ENCODE measurements at regions not wholly inside any gene's neighbourhood (a gene's known extent, or its start where the extent isn't known, plus 50 kb on each side); places are given as distances from the start of the nearest gene placed in this dataset.

- no peak overlapping the region for H3K27ac ChIP-seq
- no peak overlapping the region for H3K9ac ChIP-seq
- H3K4me2 ChIP-seq, result no peak overlapping the region
Observed at GRCh38 chr21:16534408-16535101, 804.8 kb downstream of the USP25 start.

GRCh38 chr21:16535102-16535422 is 805.3 kb downstream of the USP25 start:
- no peak overlapping the region for H3K4me3 ChIP-seq
- no peaks in the 10 kb centered on the region; a peak in 1 of 22 replicates for H4K20me1 ChIP-seq
- no peaks in the 10 kb centered on the region; a peak in 1 of 22 replicates for H3K9me3 ChIP-seq (replicated peaks in 1 of 11)
- H3K27ac ChIP-seq, result no peak overlapping the region
- H3K4me2 ChIP-seq, result no peak overlapping the region
- H3K9ac ChIP-seq, result no peak overlapping the region
- peaks cover 0 to 5% (median 0%) of the 10 kb centered on the region in 10 experiments; a peak in 1 of 20 replicates for H3K4me1 ChIP-seq
- no peak for TF ChIP-seq Cebpa-rat (IDR thresholded peaks at IDR 0.05)
- no peaks in the 10 kb centered on the region for H3K27me3 ChIP-seq
- H3K36me3 ChIP-seq, result no peaks in the 10 kb centered on the region

More at GRCh38 chr21:16534408-16535101, 804.8 kb downstream of the USP25 start:
- Histone ChIP-seq H4K20me1 (no peaks in the 10 kb centered on the region; a peak in 1 of 22 replicates), H3K36me3 (no peaks in the 10 kb centered on the region), H3K4me3 (no peak overlapping the region), H3K9me3 (replicated peaks in 1 of 11) (no peaks in the 10 kb centered on the region; a peak in 1 of 22 replicates), H3K27me3 (no peaks in the 10 kb centered on the region), H3K4me1 (peaks cover 0 to 5% (median 0%) of the 10 kb centered on the region in 10 experiments; a peak in 1 of 20 replicates)
- no peak for TF ChIP-seq Cebpa-rat (IDR thresholded peaks at IDR 0.05)

DNA sequence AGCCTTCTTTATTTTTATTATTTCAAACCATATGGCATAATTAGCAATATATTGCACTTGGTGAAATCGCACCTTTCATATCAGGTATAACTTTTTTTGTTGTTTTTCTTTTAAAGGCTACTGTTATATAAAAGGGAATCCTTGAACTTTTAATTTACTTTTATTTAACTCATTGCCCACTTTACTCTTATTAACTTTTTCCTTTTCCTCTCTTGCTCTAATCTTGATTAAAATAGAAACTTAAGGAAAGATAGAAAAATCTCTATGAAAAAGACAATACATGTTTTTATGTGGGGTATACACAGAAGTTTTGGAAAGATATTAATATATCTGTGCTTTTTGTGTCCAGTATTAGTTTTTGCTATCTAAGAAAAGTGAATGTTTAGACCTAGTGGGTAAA is 805.8 kb downstream of the USP25 start:
- Histone ChIP-seq H3K4me2 (no peak overlapping the region), H3K4me3 (no peak overlapping the region), H3K9ac (no peak overlapping the region), H4K20me1 (no peaks in the 10 kb centered on the region; a peak in 1 of 22 replicates), H3K27me3 (no peaks in the 10 kb centered on the region), H3K36me3 (no peaks in the 10 kb centered on the region), H3K4me1 (peaks cover 0 to 5% (median 0%) of the 10 kb centered on the region in 10 experiments; a peak in 1 of 20 replicates), H3K27ac (no peak overlapping the region), H3K9me3 (replicated peaks in 1 of 11) (no peaks in the 10 kb centered on the region; a peak in 1 of 22 replicates)
- no peak for TF ChIP-seq Cebpa-rat (IDR thresholded peaks at IDR 0.05)

DNA sequence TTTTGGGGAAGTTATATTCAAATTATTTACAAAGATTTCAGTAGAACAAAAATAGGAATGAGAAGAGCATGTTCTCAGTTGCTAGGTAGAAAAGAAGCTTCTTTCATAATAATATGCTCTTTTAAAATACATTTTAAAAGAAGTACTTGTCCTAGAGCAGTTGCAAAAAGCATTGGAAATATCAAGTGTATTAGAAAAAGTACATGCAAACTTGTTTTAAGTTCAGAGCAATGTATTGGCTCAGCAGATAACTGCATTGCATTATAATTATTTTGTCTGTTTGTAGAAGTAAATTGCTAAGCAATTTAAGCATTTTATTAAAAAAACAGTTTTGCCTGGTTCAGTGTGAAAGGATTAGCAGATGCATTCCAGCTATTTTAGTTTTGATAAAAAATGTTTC is 806.4 kb downstream of the USP25 start:
- Histone ChIP-seq H3K4me3 (no peak overlapping the region), H3K9ac (no peak overlapping the region), H3K4me2 (no peak overlapping the region)

DNA sequence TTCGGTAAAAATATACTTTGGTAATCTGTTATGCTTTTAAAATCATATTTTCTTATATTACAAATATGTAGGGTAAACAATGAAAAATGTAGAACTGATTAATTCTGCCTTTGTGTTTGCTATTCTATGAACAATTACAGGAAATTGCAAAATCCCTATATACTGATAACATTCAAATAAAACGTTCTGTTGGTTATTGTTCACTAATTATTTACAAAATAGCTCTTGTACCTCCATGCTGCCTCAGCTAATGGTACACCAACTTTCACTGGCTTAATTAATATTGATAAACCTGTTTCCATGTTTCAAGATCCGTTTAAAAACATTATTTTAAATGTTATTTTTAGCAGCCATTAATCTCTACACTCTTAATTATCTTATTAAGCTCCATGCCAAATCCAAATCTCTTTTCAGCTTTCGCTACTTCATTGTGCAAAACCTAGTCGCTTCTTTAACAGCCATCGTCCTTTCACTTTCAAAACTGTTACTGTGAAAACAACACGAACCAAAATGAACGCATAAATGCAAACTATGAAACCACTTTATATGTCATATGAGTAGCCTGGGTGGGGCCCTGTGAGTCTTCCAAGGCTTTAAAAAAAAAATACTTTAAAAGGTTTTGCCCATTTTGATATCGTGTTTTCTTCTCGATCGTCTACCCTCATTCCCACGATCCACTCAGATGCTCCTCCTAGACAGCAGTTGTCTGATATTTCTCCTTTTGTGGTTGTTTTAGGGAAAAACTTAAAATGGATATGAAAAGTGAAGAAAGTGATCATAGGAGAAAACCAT is 807.1 kb downstream of the USP25 start:
- no peak overlapping the region for H3K9ac ChIP-seq
- H3K36me3 ChIP-seq, result no peaks in the 10 kb centered on the region
- no peaks in the 10 kb centered on the region for H4K20me1 ChIP-seq
- H3K4me2 ChIP-seq, result no peak overlapping the region
- H3K27me3 ChIP-seq, result no peaks in the 10 kb centered on the region
- H3K27ac ChIP-seq, result no peak overlapping the region
- no peak overlapping the region for H3K4me3 ChIP-seq
- H3K4me1 ChIP-seq, result peaks cover 0 to 5% (median 0%) of the 10 kb centered on the region in 10 experiments; a peak in 1 of 20 replicates
- TF ChIP-seq Cebpa-rat (IDR thresholded peaks at IDR 0.05), result no peak
- H3K9me3 ChIP-seq (replicated peaks in 1 of 11), result no peaks in the 10 kb centered on the region; a peak in 1 of 22 replicates

More for the DNA sequence above, 806.4 kb downstream of the USP25 start:
- H3K9me3 ChIP-seq (replicated peaks in 1 of 11), result no peaks in the 10 kb centered on the region; a peak in 1 of 22 replicates
- peaks cover 0 to 5% (median 0%) of the 10 kb centered on the region in 10 experiments; a peak in 1 of 20 replicates for H3K4me1 ChIP-seq
- H3K27ac ChIP-seq, result no peak overlapping the region
- no peaks in the 10 kb centered on the region for H3K27me3 ChIP-seq
- no peaks in the 10 kb centered on the region for H4K20me1 ChIP-seq
- TF ChIP-seq Cebpa-rat (IDR thresholded peaks at IDR 0.05), result no peak
- no peaks in the 10 kb centered on the region for H3K36me3 ChIP-seq

GRCh38 chr21:16537501-16537900 is 807.7 kb downstream of the USP25 start:
- no peaks in the 10 kb centered on the region for H3K9me3 ChIP-seq (replicated peaks in 1 of 11)
- no peak overlapping the region for H3K9ac ChIP-seq
- no peak overlapping the region for H3K4me2 ChIP-seq
- TF ChIP-seq Cebpa-rat (IDR thresholded peaks at IDR 0.05), result no peak
- no peaks in the 10 kb centered on the region for H3K27me3 ChIP-seq
- H3K4me1 ChIP-seq, result peaks cover 0 to 5% (median 0%) of the 10 kb centered on the region in 10 experiments; a peak in 1 of 20 replicates
- no peaks in the 10 kb centered on the region for H3K36me3 ChIP-seq
- no peaks in the 10 kb centered on the region for H4K20me1 ChIP-seq
- H3K27ac ChIP-seq, result no peak overlapping the region
- H3K4me3 ChIP-seq, result no peak overlapping the region

- Histone ChIP-seq H4K20me1 (no peaks in the 10 kb centered on the region), H3K9ac (no peak overlapping the region), H3K27ac (no peak overlapping the region), H3K9me3 (replicated peaks in 1 of 11) (no peaks in the 10 kb centered on the region), H3K36me3 (no peaks in the 10 kb centered on the region), H3K4me2 (no peak overlapping the region), H3K27me3 (no peaks in the 10 kb centered on the region), H3K4me1 (no peaks in the 10 kb centered on the region), H3K4me3 (no peak overlapping the region)
- no peak for TF ChIP-seq Cebpa-rat (IDR thresholded peaks at IDR 0.05)
Observed at GRCh38 chr21:16538405-16538804, 808.6 kb downstream of the USP25 start.

- Histone ChIP-seq H3K27ac (no peak overlapping the region), H3K9ac (no peak overlapping the region), H3K27me3 (no peaks in the 10 kb centered on the region), H3K36me3 (no peaks in the 10 kb centered on the region), H3K4me2 (no peak overlapping the region), H3K4me1 (no peaks in the 10 kb centered on the region), H3K4me3 (no peak overlapping the region), H4K20me1 (no peaks in the 10 kb centered on the region), H3K9me3 (replicated peaks in 1 of 11) (no peaks in the 10 kb centered on the region)
- no peak for TF ChIP-seq Cebpa-rat (IDR thresholded peaks at IDR 0.05)
Observed at GRCh38 chr21:16538936-16539440, 809.2 kb downstream of the USP25 start.

GRCh38 chr21:16540966-16541727 is 811.4 kb downstream of the USP25 start:
- H3K4me1 ChIP-seq, result no peaks in the 10 kb centered on the region
- H4K20me1 ChIP-seq, result no peaks in the 10 kb centered on the region
- no peak overlapping the region for H3K4me3 ChIP-seq
- H3K9me3 ChIP-seq (replicated peaks in 1 of 11), result no peaks in the 10 kb centered on the region
- H3K27me3 ChIP-seq, result no peaks in the 10 kb centered on the region
- no peaks in the 10 kb centered on the region for H3K36me3 ChIP-seq
- H3K27ac ChIP-seq, result no peak overlapping the region
- H3K9ac ChIP-seq, result no peak overlapping the region
- no peak for TF ChIP-seq Cebpa-rat (IDR thresholded peaks at IDR 0.05)
- no peak overlapping the region for H3K4me2 ChIP-seq
